Testis (tissue), 2 donors: ENCODE measurements at regions not wholly inside any gene's neighbourhood (a gene's known extent, or its start where the extent isn't known, plus 50 kb on each side); places are given as distances from the start of the nearest gene placed in this dataset.

Experiments
- DNase-seq: peaks from one replicate; pipeline ENCODE4 v3.0.0-alpha.2; 2019
- H3K27ac ChIP-seq, 2 donors: fragments of 200-600 bp; sonication (generic); one replicate each; pipeline ENCODE4 v1.5.1; 2019
- H3K27me3 ChIP-seq: fragments of 200-600 bp; sonication (generic); one replicate; pipeline ENCODE4 v1.5.1; 2019
- H3K36me3 ChIP-seq: fragments of 200-600 bp; sonication (generic); one replicate; pipeline ENCODE4 v1.5.1; 2017; ENCODE audit warnings: low read depth; ENCODE audit errors: missing control alignments
- H3K4me1 ChIP-seq: fragments of 200-600 bp; sonication (generic); one replicate; pipeline ENCODE4 v1.5.1; 2019
- H3K4me3 ChIP-seq, 2 donors: fragments of 200-600 bp; sonication (generic); one replicate each; pipeline ENCODE4 v1.5.1; 2017 to 2019
- H3K9me3 ChIP-seq: fragments of 200-600 bp; sonication (generic); one replicate; pipeline ENCODE4 v1.5.1; 2017
- CTCF ChIP-seq, 3 experiments: fragments of 450-650 bp in 2 of 3; fragments of 200-600 bp in 1 of 3; sonication (generic) in 1 of 3; IDR thresholded peaks; one replicate each; pipeline ENCODE4 v1.5.1; 2016 to 2019; ENCODE audit warnings: antibody characterized with exemption in 3 of 3, mild to moderate bottlenecking in 2 of 3, moderate library complexity in 1 of 3
- POLR2A ChIP-seq: fragments of 450-650 bp; IDR thresholded peaks from one replicate; pipeline ENCODE4 v1.6.1; 2017; ENCODE audit warnings: antibody characterized with exemption, mild to moderate bottlenecking, moderate library complexity
- WGBS, 2 donors: methylation state at CpG; one replicate each; pipeline ENCODE4 v1.1.5; 2018; 5-methylcytosine and 5-hydroxymethylcytosine counted together
- intact Hi-C: fragments of 100-400 bp; cut with DNase I; formaldehyde crosslinking; loops from one replicate; pipeline ENCODE4 v1.15.1; 2023; ENCODE audit warnings: low total_unique reads

GRCh38 chr14:82830596-82830995 is 1296.9 kb upstream of the SEL1L start:
- DNase-seq = no peak
- intact Hi-C loops = no loop called here
- WGBS, 2 donors = 92 to 98% methylated on average over 4 of the region's 4 CpGs
- no peak overlapping the region for H3K4me3 ChIP-seq
- no peaks in the 10 kb centered on the region for H3K4me1 ChIP-seq
- no peak for TF ChIP-seq POLR2A
- no peak for TF ChIP-seq CTCF (IDR thresholded peaks at IDR 0.05)
- H3K27ac ChIP-seq = no peak overlapping the region
- H3K9me3 ChIP-seq = no peaks in the 10 kb centered on the region
- H3K27me3 ChIP-seq = no peaks in the 10 kb centered on the region
- no peaks in the 10 kb centered on the region for H3K36me3 ChIP-seq

GRCh38 chr14:82836256-82836950 is 1302.8 kb upstream of the SEL1L start:
- WGBS, 2 donors = 89% methylated on average over 5 of the region's 5 CpGs
- no peak for DNase-seq
- H3K27me3 ChIP-seq = no peaks in the 10 kb centered on the region
- intact Hi-C loops = no loop called here
- no peak overlapping the region for H3K4me3 ChIP-seq
- no peaks in the 10 kb centered on the region for H3K4me1 ChIP-seq
- TF ChIP-seq POLR2A = no peak
- no peak for TF ChIP-seq CTCF (IDR thresholded peaks at IDR 0.05)
- H3K9me3 ChIP-seq = no peaks in the 10 kb centered on the region
- no peaks in the 10 kb centered on the region for H3K36me3 ChIP-seq
- no peak overlapping the region for H3K27ac ChIP-seq

- intact Hi-C loops = no loop called here
- Histone ChIP-seq H3K4me1 (no peaks in the 10 kb centered on the region), H3K9me3 (no peaks in the 10 kb centered on the region), H3K27me3 (no peaks in the 10 kb centered on the region), H3K27ac (no peak overlapping the region), H3K36me3 (no peaks in the 10 kb centered on the region), H3K4me3 (no peak overlapping the region)
- TF ChIP-seq POLR2A = no peak
- TF ChIP-seq CTCF (IDR thresholded peaks at IDR 0.05) = no peak
- WGBS, 2 donors = 54 to 65% methylated on average over 3 of the region's 3 CpGs
- DNase-seq = no peak
Observed at GRCh38 chr14:82837611-82838140, 1304.0 kb upstream of the SEL1L start.

- no peak for DNase-seq
- Histone ChIP-seq H3K9me3 (no peaks in the 10 kb centered on the region), H3K4me3 (no peak overlapping the region)
Observed at GRCh38 chr14:82850576-82850975, 1316.9 kb upstream of the SEL1L start.

More at GRCh38 chr14:82850576-82850975, 1316.9 kb upstream of the SEL1L start:
- no peaks in the 10 kb centered on the region for H3K4me1 ChIP-seq
- TF ChIP-seq POLR2A = no peak
- no peak for TF ChIP-seq CTCF (IDR thresholded peaks at IDR 0.05)
- intact Hi-C loops = no loop called here
- no peaks in the 10 kb centered on the region for H3K27me3 ChIP-seq
- H3K27ac ChIP-seq = no peak overlapping the region
- no peaks in the 10 kb centered on the region for H3K36me3 ChIP-seq
- WGBS, 2 donors = 66 to 82% methylated on average over 3 of the region's 3 CpGs
